PC-3 (cell line): ENCODE measurements at regions not wholly inside any gene's neighbourhood (a gene's known extent, or its start where the extent isn't known, plus 50 kb on each side); places are given as distances from the start of the nearest gene placed in this dataset.

Experiments
- EZH2 ChIP-seq: fragments of 300-600 bp; sonication (generic); IDR thresholded peaks from one replicate; pipeline ENCODE4 v1.6.1; 2017; ENCODE audit warnings: antibody characterized with exemption, mild to moderate bottlenecking, low read length; ENCODE audit not compliant: unreplicated experiment
- TF ChIP-seq, protein P1 (sequence below): fragments of 300-600 bp; sonication (generic); conservative IDR thresholded peaks from 2 replicates; pipeline ENCODE4 v1.5.1; 2017; ENCODE audit warnings: antibody characterized with exemption, low read depth, mild to moderate bottlenecking, low read length

DNA sequence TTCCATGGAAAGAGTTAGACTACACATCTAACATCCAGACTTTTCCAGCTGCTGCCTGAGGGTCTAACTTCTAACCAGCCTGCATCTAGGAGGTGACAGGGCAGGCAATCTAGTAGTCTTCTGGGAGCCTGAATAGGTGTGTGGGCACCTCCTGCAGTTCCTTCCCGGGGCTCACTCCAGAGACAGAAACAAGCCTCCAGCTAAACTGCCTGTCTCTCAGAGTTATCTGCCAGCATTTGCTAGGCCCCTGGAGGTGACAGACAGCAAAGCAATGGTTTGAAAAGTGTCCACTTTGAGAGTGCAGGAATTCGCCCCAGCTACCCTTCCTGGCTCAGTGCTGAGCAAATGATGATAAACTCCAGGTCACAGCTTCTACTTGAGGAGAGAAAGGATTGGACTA is 240.5 kb upstream of the PRSS16 start:
- TF ChIP-seq, protein P1, sequence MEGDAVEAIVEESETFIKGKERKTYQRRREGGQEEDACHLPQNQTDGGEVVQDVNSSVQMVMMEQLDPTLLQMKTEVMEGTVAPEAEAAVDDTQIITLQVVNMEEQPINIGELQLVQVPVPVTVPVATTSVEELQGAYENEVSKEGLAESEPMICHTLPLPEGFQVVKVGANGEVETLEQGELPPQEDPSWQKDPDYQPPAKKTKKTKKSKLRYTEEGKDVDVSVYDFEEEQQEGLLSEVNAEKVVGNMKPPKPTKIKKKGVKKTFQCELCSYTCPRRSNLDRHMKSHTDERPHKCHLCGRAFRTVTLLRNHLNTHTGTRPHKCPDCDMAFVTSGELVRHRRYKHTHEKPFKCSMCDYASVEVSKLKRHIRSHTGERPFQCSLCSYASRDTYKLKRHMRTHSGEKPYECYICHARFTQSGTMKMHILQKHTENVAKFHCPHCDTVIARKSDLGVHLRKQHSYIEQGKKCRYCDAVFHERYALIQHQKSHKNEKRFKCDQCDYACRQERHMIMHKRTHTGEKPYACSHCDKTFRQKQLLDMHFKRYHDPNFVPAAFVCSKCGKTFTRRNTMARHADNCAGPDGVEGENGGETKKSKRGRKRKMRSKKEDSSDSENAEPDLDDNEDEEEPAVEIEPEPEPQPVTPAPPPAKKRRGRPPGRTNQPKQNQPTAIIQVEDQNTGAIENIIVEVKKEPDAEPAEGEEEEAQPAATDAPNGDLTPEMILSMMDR = no peak
- TF ChIP-seq EZH2 = no peak
